Stimulated activated CD4-positive, alpha-beta T cell treated with anti-CD3 and anti-CD28 coated beads, Interleukin-2, amount 100 ng/mL, for 24 hours (primary cell): ENCODE measurements at regions not wholly inside any gene's neighbourhood (a gene's known extent, or its start where the extent isn't known, plus 50 kb on each side); places are given as distances from the start of the nearest gene placed in this dataset.
"Not testable (repeated sequence)": the region's sequence is repeated elsewhere in the genome, so short reads cannot be mapped to it uniquely, and the experiment has no call there.

ENCODE experiments used
- DNase-seq, 2 donors: peaks; one replicate each; pipeline ENCODE4 v3.0.0-alpha.2; 2020

GRCh38 chr13:61358599-61358998 is 57.0 kb downstream of the PCDH20 start:
- DNase-seq, result no peak

GRCh38 chr13:61350341-61350740 is 65.3 kb downstream of the PCDH20 start:
- no peak for DNase-seq

GRCh38 chr13:61339054-61339621 is 76.5 kb downstream of the PCDH20 start:
- DNase-seq, result no peak

- DNase-seq, result no peak
These were observed 99.0 kb downstream of the PCDH20 start for GRCh38 chr13:61316647-61317046.

GRCh38 chr13:61294467-61295191 is 121.0 kb downstream of the PCDH20 start:
- DNase-seq, result no peak

GRCh38 chr13:61286148-61286745 is 129.4 kb downstream of the PCDH20 start:
- DNase-seq, result no peak

GRCh38 chr13:61277586-61278276 is 137.9 kb downstream of the PCDH20 start:
- no peak for DNase-seq

- DNase-seq, result no peak
These were observed 138.6 kb downstream of the PCDH20 start for GRCh38 chr13:61277088-61277487.

- DNase-seq, result no peak
These were observed 139.2 kb downstream of the PCDH20 start for GRCh38 chr13:61276401-61276800.

GRCh38 chr13:61275736-61276135 is 139.9 kb downstream of the PCDH20 start:
- no peak for DNase-seq

- DNase-seq, result no peak
These were observed 140.4 kb downstream of the PCDH20 start for GRCh38 chr13:61275251-61275650.

- DNase-seq, result not testable (repeated sequence)
These were observed 148.8 kb downstream of the PCDH20 start for GRCh38 chr13:61266896-61267295.

GRCh38 chr13:61261746-61262472 is 153.7 kb downstream of the PCDH20 start:
- no peak for DNase-seq

- no peak for DNase-seq
These were observed 157.5 kb downstream of the PCDH20 start for GRCh38 chr13:61258185-61258584.

- DNase-seq, result no peak
These were observed 160.4 kb downstream of the PCDH20 start for GRCh38 chr13:61255040-61255796.

GRCh38 chr13:61253105-61253877 is 162.4 kb downstream of the PCDH20 start:
- no peak for DNase-seq

- DNase-seq, result no peak
These were observed 163.4 kb downstream of the PCDH20 start for GRCh38 chr13:61252213-61252612.

GRCh38 chr13:61247149-61247936 is 168.3 kb downstream of the PCDH20 start:
- DNase-seq, result no peak

GRCh38 chr13:61246351-61246750 is 169.3 kb downstream of the PCDH20 start:
- no peak for DNase-seq

GRCh38 chr13:61215601-61216000 is 200.0 kb downstream of the PCDH20 start:
- no peak for DNase-seq

GRCh38 chr13:61215116-61215515 is 200.5 kb downstream of the PCDH20 start:
- no peak for DNase-seq
